WTC11 (cell line): ENCODE measurements at regions not wholly inside any gene's neighbourhood (a gene's known extent, or its start where the extent isn't known, plus 50 kb on each side); places are given as distances from the start of the nearest gene placed in this dataset.

ENCODE experiments used
- ATAC-seq: fragments of 200-7000 bp; cut with Tn5 transposase; 2 replicates; pipeline ENCODE4 v1.10.0; 2021; ENCODE audit warnings: mild to moderate bottlenecking, moderate library complexity
- CTCF ChIA-PET: fragments of 300-600 bp; sonication (Branson Sonifier 250); formaldehyde crosslinking; loops from one replicate; lab custom pipeline; 2021; ENCODE audit warnings: antibody characterized with exemption; lab: Charles Lee
- POLR2A ChIA-PET: fragments of 350-600 bp; sonication (Branson Sonifier 250); formaldehyde crosslinking; loops from one replicate; lab custom pipeline; 2021; ENCODE audit warnings: antibody characterized with exemption; lab: Charles Lee
- DNase-seq: peaks from one replicate; pipeline ENCODE4 v3.0.0; 2021; ENCODE audit warnings: low spot score
- H3K27ac Mint-ChIP-seq: 2 replicates; pipeline ENCODE4 v1.8.0; 2021; ENCODE audit warnings: mixed read lengths
- H3K27me3 Mint-ChIP-seq: 2 replicates; pipeline ENCODE4 v1.8.0; 2021; ENCODE audit warnings: low read depth, mild to moderate bottlenecking, moderate library complexity, mixed read lengths
- H3K36me3 Mint-ChIP-seq: 2 replicates; pipeline ENCODE4 v1.8.0; 2021; ENCODE audit warnings: mixed read lengths
- H3K4me1 Mint-ChIP-seq: 2 replicates; pipeline ENCODE4 v1.8.0; 2022; ENCODE audit warnings: mixed read lengths
- H3K4me3 Mint-ChIP-seq: 2 replicates; pipeline ENCODE4 v1.8.0; 2021; ENCODE audit warnings: mild to moderate bottlenecking, moderate library complexity, mixed read lengths
- H3K9me3 Mint-ChIP-seq: 2 replicates; pipeline ENCODE4 v1.8.0; 2021; ENCODE audit warnings: mixed read lengths
- ATF6 ChIP-seq: sonication (generic); formaldehyde crosslinking; IDR thresholded peaks from 2 replicates; pipeline ENCODE4 v1.8.1; 2023; ENCODE audit warnings: mild to moderate bottlenecking, missing genetic modification reagents
- CDX4 ChIP-seq: fragments of 250-450 bp; sonication (Bioruptor Pico); IDR thresholded peaks from 2 replicates; pipeline ENCODE4 v1.9.0; 2021; ENCODE audit warnings: moderate library complexity, mild to moderate bottlenecking, inconsistent platforms, borderline replicate concordance
- CREM ChIP-seq: sonication (generic); formaldehyde crosslinking; IDR thresholded peaks from 2 replicates; pipeline ENCODE4 v1.8.1; 2022; ENCODE audit warnings: mild to moderate bottlenecking, missing genetic modification reagents, moderate library complexity
- CTCF ChIP-seq: fragments of 200-600 bp; IDR thresholded peaks from 2 replicates; pipeline ENCODE4 v1.8.0; 2022; ENCODE audit warnings: antibody characterized with exemption
- ETV6 ChIP-seq: sonication (generic); formaldehyde crosslinking; IDR thresholded peaks from 2 replicates; pipeline ENCODE4 v1.8.1; 2022; ENCODE audit warnings: mild to moderate bottlenecking, missing genetic modification reagents
- GTF2I ChIP-seq: fragments of 250-450 bp; sonication (Bioruptor Pico); conservative IDR thresholded peaks from 2 replicates; pipeline ENCODE4 v1.4.0; 2021; ENCODE audit warnings: mild to moderate bottlenecking
- MAX ChIP-seq: sonication (generic); formaldehyde crosslinking; IDR thresholded peaks from 2 replicates; pipeline ENCODE4 v1.8.0; 2022; ENCODE audit warnings: mild to moderate bottlenecking, missing genetic modification reagents
- NR2C2 ChIP-seq: sonication (generic); formaldehyde crosslinking; IDR thresholded peaks from 2 replicates; pipeline ENCODE4 v1.8.0; 2022; ENCODE audit warnings: mild to moderate bottlenecking, missing genetic modification reagents
- TCF7 ChIP-seq: sonication (generic); formaldehyde crosslinking; IDR thresholded peaks from 2 replicates; pipeline ENCODE4 v1.8.0; 2022; ENCODE audit warnings: mild to moderate bottlenecking, low read depth, missing genetic modification reagents, moderate library complexity
- TEAD1 ChIP-seq: sonication (generic); formaldehyde crosslinking; IDR thresholded peaks from 2 replicates; pipeline ENCODE4 v1.8.0; 2022; ENCODE audit warnings: mild to moderate bottlenecking, missing genetic modification reagents
- USF2 ChIP-seq: sonication (generic); formaldehyde crosslinking; IDR thresholded peaks from 2 replicates; pipeline ENCODE4 v1.8.1; 2023; ENCODE audit warnings: mild to moderate bottlenecking, missing genetic modification reagents, moderate library complexity
- ZNF121 ChIP-seq: sonication (generic); formaldehyde crosslinking; IDR thresholded peaks from 2 replicates; pipeline ENCODE4 v1.8.0; 2023; ENCODE audit warnings: missing genetic modification reagents
- ZNF425 ChIP-seq: fragments of 250-450 bp; sonication (Bioruptor Pico); conservative IDR thresholded peaks from 2 replicates; pipeline ENCODE4 v1.9.0; 2021; ENCODE audit warnings: mild to moderate bottlenecking
- ZNF532 ChIP-seq: fragments of 250-450 bp; sonication (Bioruptor Pico); IDR thresholded peaks from 2 replicates; pipeline ENCODE4 v1.9.0; 2021; ENCODE audit warnings: mild to moderate bottlenecking, borderline replicate concordance
- ZNF671 ChIP-seq: fragments of 250-450 bp; sonication (Bioruptor Pico); IDR thresholded peaks from 2 replicates; pipeline ENCODE4 v1.8.0; 2021; ENCODE audit warnings: mild to moderate bottlenecking
- ZSCAN18 ChIP-seq: fragments of 250-450 bp; sonication (Bioruptor Pico); IDR thresholded peaks from 2 replicates; pipeline ENCODE4 v2.1.2; 2022; ENCODE audit warnings: mild to moderate bottlenecking, moderate library complexity

- peak; percentile 85 for TF ChIP-seq ZSCAN18 (CRISPR knock-in tag)
- no peak; the same call in 1 of the 2 replicates for TF ChIP-seq ZNF671 (CRISPR knock-in tag)
- no peak for TF ChIP-seq CDX4 (CRISPR knock-in tag)
- no peak for TF ChIP-seq MAX (CRISPR knock-in tag)
- no peak for TF ChIP-seq ZNF425 (CRISPR knock-in tag)
- no peak for TF ChIP-seq CREM (CRISPR knock-in tag)
- no peak for TF ChIP-seq TCF7
- no peak for TF ChIP-seq GTF2I (CRISPR knock-in tag)
- no peak for TF ChIP-seq ZNF532 (CRISPR knock-in tag)
Measured at GRCh38 chr11:12599408-12600143, 74.6 kb upstream of the TEAD1 start (continued).

- DNase-seq (no peak), ATAC-seq (no peak)
- POLR2A ChIA-PET: interaction anchor here (0.7 kb wide), 1 partner anchor 214 kb away, joined by 3 read pairs; no protein-coding TSS in a partner anchor
- Mint-ChIP-seq H3K36me3 (no peaks in the 10 kb centered on the region), H3K4me1 (peaks cover 15% of the 10 kb centered on the region), H3K4me3 (no peak overlapping the region), H3K27ac (no peak overlapping the region), H3K9me3 (no peaks in the 10 kb centered on the region), H3K27me3 (no peaks in the 10 kb centered on the region)
- CTCF ChIA-PET: interaction anchor here (0.9 to 1.0 kb wide), 2 partner anchors 44 to 288 kb away, joined by 3 to 4 read pairs; no protein-coding TSS in a partner anchor
- TF ChIP-seq ETV6 (CRISPR knock-in tag) (no peak), ZNF532 (CRISPR knock-in tag) (no peak), USF2 (CRISPR knock-in tag) (no peak), NR2C2 (CRISPR knock-in tag) (no peak), TEAD1 (CRISPR knock-in tag) (no peak), ZNF121 (CRISPR knock-in tag) (no peak), ATF6 (CRISPR knock-in tag) (no peak), CTCF (no peak)
Measured at GRCh38 chr11:12600829-12601228, 73.4 kb upstream of the TEAD1 start.
